ENCODE measurements at regions not wholly inside any gene's neighbourhood (a gene's known extent, or its start where the extent isn't known, plus 50 kb on each side); places are given as distances from the start of the nearest gene placed in this dataset.

GRCh38 chr5:10860196-10860543, 99.1 kb upstream of the DAP start:
- no peak for TF ChIP-seq CTCF (conservative IDR thresholded peaks at IDR 0.05)
- no peak for TF ChIP-seq EZH2 (IDR thresholded peaks at IDR 0.05; ENCODE audit: low read depth)
